SK-N-MC (cell line): ENCODE measurements at regions not wholly inside any gene's neighbourhood (a gene's known extent, or its start where the extent isn't known, plus 50 kb on each side); places are given as distances from the start of the nearest gene placed in this dataset.

ENCODE experiments used
- EZH2 ChIP-seq: fragments of 200-600 bp; sonication (generic); IDR thresholded peaks from one replicate; pipeline ENCODE4 v1.6.1; 2017; ENCODE audit warnings: antibody characterized with exemption
- POLR2AphosphoS5 ChIP-seq: IDR thresholded peaks from 2 replicates; pipeline ENCODE4 v1.6.1; 2012; ENCODE audit warnings: mild to moderate bottlenecking, low read depth, low read length, borderline replicate concordance

DNA sequence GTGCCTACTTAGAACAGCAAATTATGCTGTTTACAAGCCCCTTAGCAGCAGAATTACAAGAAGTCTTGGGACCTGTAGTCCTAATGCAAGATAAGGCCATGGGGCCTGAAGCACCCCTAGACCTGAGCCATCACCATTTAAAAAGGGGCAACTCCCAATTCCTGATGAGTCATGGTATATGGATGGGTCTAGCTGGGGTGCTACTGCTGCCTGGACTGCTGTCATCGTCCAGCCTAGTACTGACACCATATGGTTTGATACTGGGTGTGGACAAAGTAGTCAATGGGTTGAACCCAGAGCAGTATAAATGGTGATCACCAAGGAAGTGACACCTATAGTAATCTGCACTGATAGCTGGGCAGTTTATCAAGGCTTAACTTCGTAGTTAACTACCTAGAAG lies 450.0 kb downstream of the IPMK start:
- no peak for TF ChIP-seq EZH2
- no peak for TF ChIP-seq POLR2AphosphoS5
